ENCODE measurements at regions not wholly inside any gene's neighbourhood (a gene's known extent, or its start where the extent isn't known, plus 50 kb on each side); places are given as distances from the start of the nearest gene placed in this dataset.

DNA sequence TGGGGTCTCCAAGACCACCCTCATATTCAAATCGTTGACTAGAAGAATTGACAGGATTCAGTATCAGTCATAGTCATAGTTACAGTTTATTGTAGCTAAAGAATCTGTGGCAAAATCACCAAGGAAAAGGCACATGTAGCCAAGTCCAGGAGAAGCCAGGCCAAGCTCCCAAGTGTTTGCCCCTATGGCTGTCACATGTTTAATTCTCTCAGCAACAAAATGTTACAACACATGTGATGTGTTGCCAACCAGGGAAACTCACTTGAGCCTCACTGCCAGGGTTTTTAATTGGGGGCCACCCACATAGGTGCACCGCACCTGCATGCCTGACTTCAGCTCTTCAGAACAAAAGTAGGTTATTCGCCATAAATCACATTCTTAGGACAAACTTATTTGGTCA is 1030.9 kb upstream of the CELF2 start (continued):
- no peak for TF ChIP-seq EED (IDR thresholded peaks at IDR 0.05; ENCODE audit: low read depth)
- TF ChIP-seq, protein P1, sequence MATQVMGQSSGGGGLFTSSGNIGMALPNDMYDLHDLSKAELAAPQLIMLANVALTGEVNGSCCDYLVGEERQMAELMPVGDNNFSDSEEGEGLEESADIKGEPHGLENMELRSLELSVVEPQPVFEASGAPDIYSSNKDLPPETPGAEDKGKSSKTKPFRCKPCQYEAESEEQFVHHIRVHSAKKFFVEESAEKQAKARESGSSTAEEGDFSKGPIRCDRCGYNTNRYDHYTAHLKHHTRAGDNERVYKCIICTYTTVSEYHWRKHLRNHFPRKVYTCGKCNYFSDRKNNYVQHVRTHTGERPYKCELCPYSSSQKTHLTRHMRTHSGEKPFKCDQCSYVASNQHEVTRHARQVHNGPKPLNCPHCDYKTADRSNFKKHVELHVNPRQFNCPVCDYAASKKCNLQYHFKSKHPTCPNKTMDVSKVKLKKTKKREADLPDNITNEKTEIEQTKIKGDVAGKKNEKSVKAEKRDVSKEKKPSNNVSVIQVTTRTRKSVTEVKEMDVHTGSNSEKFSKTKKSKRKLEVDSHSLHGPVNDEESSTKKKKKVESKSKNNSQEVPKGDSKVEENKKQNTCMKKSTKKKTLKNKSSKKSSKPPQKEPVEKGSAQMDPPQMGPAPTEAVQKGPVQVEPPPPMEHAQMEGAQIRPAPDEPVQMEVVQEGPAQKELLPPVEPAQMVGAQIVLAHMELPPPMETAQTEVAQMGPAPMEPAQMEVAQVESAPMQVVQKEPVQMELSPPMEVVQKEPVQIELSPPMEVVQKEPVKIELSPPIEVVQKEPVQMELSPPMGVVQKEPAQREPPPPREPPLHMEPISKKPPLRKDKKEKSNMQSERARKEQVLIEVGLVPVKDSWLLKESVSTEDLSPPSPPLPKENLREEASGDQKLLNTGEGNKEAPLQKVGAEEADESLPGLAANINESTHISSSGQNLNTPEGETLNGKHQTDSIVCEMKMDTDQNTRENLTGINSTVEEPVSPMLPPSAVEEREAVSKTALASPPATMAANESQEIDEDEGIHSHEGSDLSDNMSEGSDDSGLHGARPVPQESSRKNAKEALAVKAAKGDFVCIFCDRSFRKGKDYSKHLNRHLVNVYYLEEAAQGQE (IDR thresholded peaks at IDR 0.05; ENCODE audit: low read depth, low read length) = no peak

DNA sequence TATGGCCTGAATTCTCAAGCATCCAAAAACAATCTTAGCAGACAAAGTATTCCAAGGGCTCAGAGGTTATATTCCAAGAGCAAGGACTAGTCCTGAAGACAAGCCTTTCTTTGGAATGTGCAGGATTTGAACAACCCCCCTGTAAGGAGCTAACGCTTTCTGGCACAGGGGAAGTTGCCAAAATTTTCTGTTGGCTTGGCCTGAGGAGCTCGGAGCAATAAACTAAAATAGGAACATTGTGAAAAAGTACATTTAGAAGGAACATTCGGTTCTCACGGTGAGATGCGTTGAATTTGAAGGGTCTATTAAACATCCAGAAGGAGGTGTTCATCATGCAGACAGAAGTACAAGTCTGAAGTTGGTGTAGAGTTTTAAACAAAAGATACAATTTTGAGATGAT is 1030.5 kb upstream of the CELF2 start:
- Histone ChIP-seq H3K27me3 (replicated peaks in 1 of 2; ENCODE audit: control insufficient read depth in 2 of 2, insufficient read depth in 2 of 2, low read length in 1 of 2) (no peaks in the 10 kb centered on the region), H3K36me3 (ENCODE audit: control insufficient read depth in 2 of 2, insufficient read depth in 2 of 2, low read length in 1 of 2) (no peaks in the 10 kb centered on the region), H3K4me1 (ENCODE audit: control insufficient read depth, insufficient read depth, low read length) (no peaks in the 10 kb centered on the region), H3K27ac (ENCODE audit: control insufficient read depth, insufficient read depth) (no peak overlapping the region), H3K79me2 (ENCODE audit: control insufficient read depth, insufficient read depth, low read length) (no peaks in the 10 kb centered on the region), H3K9ac (ENCODE audit: control insufficient read depth, insufficient read depth, low read length) (no peak overlapping the region), H3K4me3 (no peak overlapping the region), H3K4me2 (ENCODE audit: control insufficient read depth, insufficient read depth) (no peak overlapping the region), H2AFZ (ENCODE audit: control insufficient read depth, low read depth, low read length) (no peak overlapping the region), H4K20me1 (ENCODE audit: control insufficient read depth, insufficient read depth) (no peaks in the 10 kb centered on the region), H3K9me3 (replicated peaks; ENCODE audit: control insufficient read depth, insufficient read depth, low read length) (no peaks in the 10 kb centered on the region)
- in situ Hi-C loops (cut with MboI) = no loop called here
- ChIA-PET RAD21 (ENCODE audit: unreplicated experiment) (no interaction called here), CTCF (no interaction called here), POLR2A (no interaction called here), SMC1A (ENCODE audit: uncharacterized antibody, unreplicated experiment) (no interaction called here)
- WGBS (ENCODE audit: insufficient coverage, insufficient replicate concordance, low lambda C conversion rate, missing lambda C conversion rate) = 27% methylated on average over 5 of the region's 5 CpGs
- intact Hi-C loops (cut with micrococcal nuclease; ENCODE audit: unreplicated experiment) = no loop called here
- no peak for DNase-seq (ENCODE audit: low read depth, low spot score)
- ATAC-seq = no peak
- BruUV-seq (replicated peaks) = no TSS peak
- FAIRE-seq = no peak
- TF ChIP-seq, protein P2, sequence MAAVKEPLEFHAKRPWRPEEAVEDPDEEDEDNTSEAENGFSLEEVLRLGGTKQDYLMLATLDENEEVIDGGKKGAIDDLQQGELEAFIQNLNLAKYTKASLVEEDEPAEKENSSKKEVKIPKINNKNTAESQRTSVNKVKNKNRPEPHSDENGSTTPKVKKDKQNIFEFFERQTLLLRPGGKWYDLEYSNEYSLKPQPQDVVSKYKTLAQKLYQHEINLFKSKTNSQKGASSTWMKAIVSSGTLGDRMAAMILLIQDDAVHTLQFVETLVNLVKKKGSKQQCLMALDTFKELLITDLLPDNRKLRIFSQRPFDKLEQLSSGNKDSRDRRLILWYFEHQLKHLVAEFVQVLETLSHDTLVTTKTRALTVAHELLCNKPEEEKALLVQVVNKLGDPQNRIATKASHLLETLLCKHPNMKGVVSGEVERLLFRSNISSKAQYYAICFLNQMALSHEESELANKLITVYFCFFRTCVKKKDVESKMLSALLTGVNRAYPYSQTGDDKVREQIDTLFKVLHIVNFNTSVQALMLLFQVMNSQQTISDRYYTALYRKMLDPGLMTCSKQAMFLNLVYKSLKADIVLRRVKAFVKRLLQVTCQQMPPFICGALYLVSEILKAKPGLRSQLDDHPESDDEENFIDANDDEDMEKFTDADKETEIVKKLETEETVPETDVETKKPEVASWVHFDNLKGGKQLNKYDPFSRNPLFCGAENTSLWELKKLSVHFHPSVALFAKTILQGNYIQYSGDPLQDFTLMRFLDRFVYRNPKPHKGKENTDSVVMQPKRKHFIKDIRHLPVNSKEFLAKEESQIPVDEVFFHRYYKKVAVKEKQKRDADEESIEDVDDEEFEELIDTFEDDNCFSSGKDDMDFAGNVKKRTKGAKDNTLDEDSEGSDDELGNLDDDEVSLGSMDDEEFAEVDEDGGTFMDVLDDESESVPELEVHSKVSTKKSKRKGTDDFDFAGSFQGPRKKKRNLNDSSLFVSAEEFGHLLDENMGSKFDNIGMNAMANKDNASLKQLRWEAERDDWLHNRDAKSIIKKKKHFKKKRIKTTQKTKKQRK (IDR thresholded peaks at IDR 0.05; ENCODE audit: low read depth, low read length) = no peak
- TF ChIP-seq, protein P3, sequence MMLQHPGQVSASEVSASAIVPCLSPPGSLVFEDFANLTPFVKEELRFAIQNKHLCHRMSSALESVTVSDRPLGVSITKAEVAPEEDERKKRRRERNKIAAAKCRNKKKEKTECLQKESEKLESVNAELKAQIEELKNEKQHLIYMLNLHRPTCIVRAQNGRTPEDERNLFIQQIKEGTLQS (IDR thresholded peaks at IDR 0.05; ENCODE audit: borderline replicate concordance, extremely low read depth, low read depth, low read length) = no peak
- TF ChIP-seq, protein P4, sequence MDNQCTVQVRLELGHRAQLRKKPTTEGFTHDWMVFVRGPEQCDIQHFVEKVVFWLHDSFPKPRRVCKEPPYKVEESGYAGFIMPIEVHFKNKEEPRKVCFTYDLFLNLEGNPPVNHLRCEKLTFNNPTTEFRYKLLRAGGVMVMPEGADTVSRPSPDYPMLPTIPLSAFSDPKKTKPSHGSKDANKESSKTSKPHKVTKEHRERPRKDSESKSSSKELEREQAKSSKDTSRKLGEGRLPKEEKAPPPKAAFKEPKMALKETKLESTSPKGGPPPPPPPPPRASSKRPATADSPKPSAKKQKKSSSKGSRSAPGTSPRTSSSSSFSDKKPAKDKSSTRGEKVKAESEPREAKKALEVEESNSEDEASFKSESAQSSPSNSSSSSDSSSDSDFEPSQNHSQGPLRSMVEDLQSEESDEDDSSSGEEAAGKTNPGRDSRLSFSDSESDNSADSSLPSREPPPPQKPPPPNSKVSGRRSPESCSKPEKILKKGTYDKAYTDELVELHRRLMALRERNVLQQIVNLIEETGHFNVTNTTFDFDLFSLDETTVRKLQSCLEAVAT (IDR thresholded peaks at IDR 0.05) = no peak
- TF ChIP-seq STAT3 (IDR thresholded peaks at IDR 0.05; ENCODE audit: low read depth, low read length) (no peak), CREB1 (IDR thresholded peaks at IDR 0.05; ENCODE audit: low read depth) (no peak), NFIC (IDR thresholded peaks at IDR 0.05; ENCODE audit: low read depth, low read length) (no peak), SP1 (IDR thresholded peaks at IDR 0.05; ENCODE audit: low read depth, low read length) (no peak), PAX8 (IDR thresholded peaks at IDR 0.05) (no peak), SPI1 (IDR thresholded peaks at IDR 0.05; ENCODE audit: borderline replicate concordance, insufficient read depth, low read depth, low read length) (no peak), MYB (IDR thresholded peaks at IDR 0.05; ENCODE audit: borderline replicate concordance, low read depth, low read length) (no peak), ZNF24 (IDR thresholded peaks at IDR 0.05) (no peak), RB1 (IDR thresholded peaks at IDR 0.05; ENCODE audit: borderline replicate concordance) (no peak)
- TF ChIP-seq, protein P5, sequence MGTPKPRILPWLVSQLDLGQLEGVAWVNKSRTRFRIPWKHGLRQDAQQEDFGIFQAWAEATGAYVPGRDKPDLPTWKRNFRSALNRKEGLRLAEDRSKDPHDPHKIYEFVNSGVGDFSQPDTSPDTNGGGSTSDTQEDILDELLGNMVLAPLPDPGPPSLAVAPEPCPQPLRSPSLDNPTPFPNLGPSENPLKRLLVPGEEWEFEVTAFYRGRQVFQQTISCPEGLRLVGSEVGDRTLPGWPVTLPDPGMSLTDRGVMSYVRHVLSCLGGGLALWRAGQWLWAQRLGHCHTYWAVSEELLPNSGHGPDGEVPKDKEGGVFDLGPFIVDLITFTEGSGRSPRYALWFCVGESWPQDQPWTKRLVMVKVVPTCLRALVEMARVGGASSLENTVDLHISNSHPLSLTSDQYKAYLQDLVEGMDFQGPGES (IDR thresholded peaks at IDR 0.05) = no peak
